HG02981 (cell line): ENCODE measurements at regions not wholly inside any gene's neighbourhood (a gene's known extent, or its start where the extent isn't known, plus 50 kb on each side); places are given as distances from the start of the nearest gene placed in this dataset.

Experiments
- ATAC-seq: cut with Tn5 transposase; IDR thresholded peaks from one replicate; pipeline ENCODE4 v1.9.1; 2021; ENCODE audit warnings: mild to moderate bottlenecking, moderate library complexity; ENCODE audit not compliant: unreplicated experiment

GRCh38 chr3:55413236-55413635 lies 73.9 kb downstream of the WNT5A start:
- no peak for ATAC-seq

- no peak for ATAC-seq
Measured at GRCh38 chr3:55412545-55412944, 74.6 kb downstream of the WNT5A start.

GRCh38 chr3:55409806-55410205 lies 77.3 kb downstream of the WNT5A start:
- no peak for ATAC-seq

GRCh38 chr3:55408193-55408826 lies 78.8 kb downstream of the WNT5A start:
- ATAC-seq = no peak

GRCh38 chr3:55407426-55407820 lies 79.7 kb downstream of the WNT5A start:
- no peak for ATAC-seq

- no peak for ATAC-seq
Measured at GRCh38 chr3:55406696-55407425, 80.2 kb downstream of the WNT5A start.

GRCh38 chr3:55405436-55405835 lies 81.7 kb downstream of the WNT5A start:
- no peak for ATAC-seq

- no peak for ATAC-seq
Measured at GRCh38 chr3:55402886-55403609, 84.1 kb downstream of the WNT5A start.

- ATAC-seq = no peak
Measured at GRCh38 chr3:55380561-55380960, 106.5 kb downstream of the WNT5A start.

GRCh38 chr3:55376753-55377347 lies 110.3 kb downstream of the WNT5A start:
- no peak for ATAC-seq

GRCh38 chr3:55373423-55373822 lies 113.7 kb downstream of the WNT5A start:
- ATAC-seq = no peak

- no peak for ATAC-seq
Measured at GRCh38 chr3:55370272-55370671, 116.8 kb downstream of the WNT5A start.

- no peak for ATAC-seq
Measured at GRCh38 chr3:55369141-55369847, 117.8 kb downstream of the WNT5A start.

GRCh38 chr3:55368366-55368765 lies 118.7 kb downstream of the WNT5A start:
- ATAC-seq = no peak

- no peak for ATAC-seq
Measured at GRCh38 chr3:55367384-55367783, 119.7 kb downstream of the WNT5A start.

- ATAC-seq = no peak
Measured at GRCh38 chr3:55364421-55364820, 122.7 kb downstream of the WNT5A start.

- ATAC-seq = no peak
Measured at GRCh38 chr3:55362210-55362960, 124.7 kb downstream of the WNT5A start.

GRCh38 chr3:55357796-55358195 lies 129.3 kb downstream of the WNT5A start:
- ATAC-seq = no peak

GRCh38 chr3:55352668-55353067 lies 134.4 kb downstream of the WNT5A start:
- ATAC-seq = no peak

- ATAC-seq = no peak
Measured at GRCh38 chr3:55349851-55350250, 137.3 kb downstream of the WNT5A start.
